ENCODE measurements at regions not wholly inside any gene's neighbourhood (a gene's known extent, or its start where the extent isn't known, plus 50 kb on each side); places are given as distances from the start of the nearest gene placed in this dataset.

- no peak for TF ChIP-seq THAP9 (CRISPR knock-in tag; IDR thresholded peaks at IDR 0.05; ENCODE audit: borderline replicate concordance)
- TF ChIP-seq ELF3 (CRISPR knock-in tag; IDR thresholded peaks at IDR 0.05) = no peak
- no peak for TF ChIP-seq RFX5 (IDR thresholded peaks at IDR 0.05; ENCODE audit: low read depth, low read length)
Observed at GRCh38 chr9:84471816-84472215, 131.3 kb upstream of the SLC28A3 start (continued).

GRCh38 chr9:84478996-84479395 is 138.4 kb upstream of the SLC28A3 start:
- no peak overlapping the region for H3K4me3 ChIP-seq (replicated peaks in 1 of 3; ENCODE audit: insufficient read depth in 1 of 3, low read depth in 2 of 3, low read length in 3 of 3)
- in situ Hi-C loops (cut with HindIII; ENCODE audit: extremely low pct_ligation_motif_present, low pct_unique_long_range_greater_than_20kb) = no loop called here
- 45% methylated on average over 3 of the region's 3 CpGs for WGBS (ENCODE audit: low lambda C conversion rate)
- FAIRE-seq (no peak), DNase-seq (ENCODE audit: low spot score) (no peak), ATAC-seq (no peak)
- POLR2A ChIA-PET = no interaction called here
- H3K27ac ChIP-seq (ENCODE audit: extremely low read length, insufficient read depth, low read length) = no peak overlapping the region
- no peak overlapping the region for H2AFZ ChIP-seq (ENCODE audit: low read length)
- no peaks in the 10 kb centered on the region for H4K20me1 ChIP-seq (ENCODE audit: insufficient read depth, low read length)
- H3K36me3 ChIP-seq (replicated peaks in 1 of 2; ENCODE audit: control insufficient read depth in 1 of 2, insufficient read depth in 2 of 2, low read length in 2 of 2) = no peaks in the 10 kb centered on the region
- H3K9ac ChIP-seq (ENCODE audit: insufficient read depth, low read depth, low read length) = no peak overlapping the region
- intact Hi-C loops (cut with micrococcal nuclease; ENCODE audit: unreplicated experiment) = no loop called here
- no peaks in the 10 kb centered on the region for H3K27me3 ChIP-seq (ENCODE audit: control insufficient read depth in 1 of 2, insufficient read depth in 2 of 2, low read length in 2 of 2)
- BruUV-seq (replicated peaks) = no TSS peak
- CTCF ChIA-PET (ENCODE audit: low intra/inter-chr PET ratio, low total read pairs) = no interaction called here
- H3K9me3 ChIP-seq (ENCODE audit: low read length) = no peaks in the 10 kb centered on the region
- H3K79me2 ChIP-seq (ENCODE audit: insufficient read depth, low read length) = no peaks in the 10 kb centered on the region
- H3K4me1 ChIP-seq (ENCODE audit: insufficient read depth, low read length) = no peaks in the 10 kb centered on the region
- H3K4me2 ChIP-seq (ENCODE audit: low read depth, low read length) = no peak overlapping the region
- TF ChIP-seq ZNF44 (CRISPR knock-in tag; IDR thresholded peaks at IDR 0.05) (no peak), CCDC6 (CRISPR knock-in tag; IDR thresholded peaks at IDR 0.05) (no peak), REL (CRISPR knock-in tag; conservative IDR thresholded peaks at IDR 0.05) (no peak), NFIC (IDR thresholded peaks at IDR 0.05; ENCODE audit: low read length) (no peak), MTERF4 (CRISPR knock-in tag; IDR thresholded peaks at IDR 0.05) (no peak), KAT2B (IDR thresholded peaks at IDR 0.05; ENCODE audit: borderline replicate concordance, low read depth, low read length) (no peak), ZHX1 (CRISPR knock-in tag; IDR thresholded peaks at IDR 0.05; ENCODE audit: low read depth) (no peak), ZNF687 (CRISPR knock-in tag; IDR thresholded peaks at IDR 0.05) (no peak), MXD4 (CRISPR knock-in tag; IDR thresholded peaks at IDR 0.05) (no peak), ZBTB7A (CRISPR knock-in tag; IDR thresholded peaks at IDR 0.05) (no peak)

All from HepG2 (cell line).